Breast epithelium (tissue), 3 donors: ENCODE measurements at regions not wholly inside any gene's neighbourhood (a gene's known extent, or its start where the extent isn't known, plus 50 kb on each side); places are given as distances from the start of the nearest gene placed in this dataset.

Source experiments
- CTCF ChIP-seq, 3 donors: fragments of 450-650 bp; IDR thresholded peaks; one replicate each; pipeline ENCODE4 v1.5.1; 2016 to 2017; ENCODE audit warnings: antibody characterized with exemption in 3 of 3, mild to moderate bottlenecking in 3 of 3, moderate library complexity in 3 of 3
- POLR2AphosphoS5 ChIP-seq, 3 donors: sonication (generic); formaldehyde crosslinking; IDR thresholded peaks; one replicate each; pipeline ENCODE4 v1.6.1; 2017; ENCODE audit warnings: antibody characterized with exemption in 3 of 3

GRCh38 chr15:100703671-100704070, 101.3 kb downstream of the ASB7 start:
- TF ChIP-seq CTCF (IDR thresholded peaks at IDR 0.05) (no peak), POLR2AphosphoS5 (IDR thresholded peaks at IDR 0.05) (no peak)
